Upper lobe of right lung (tissue), 1 donor: ENCODE measurements at regions not wholly inside any gene's neighbourhood (a gene's known extent, or its start where the extent isn't known, plus 50 kb on each side); places are given as distances from the start of the nearest gene placed in this dataset.
A peak's percentile ranks its signal among the peaks of the same experiment; 100 is the strongest.

Experiments
- ATAC-seq: fragments of 200-7000 bp; cut with Tn5 transposase; one replicate; pipeline ENCODE4 v1.9.1; 2020; ENCODE audit warnings: mild to moderate bottlenecking, moderate library complexity
- DNase-seq: peaks from one replicate; pipeline ENCODE4 v3.0.0-alpha.2; 2020
- H3K27ac ChIP-seq: fragments of 200-600 bp; one replicate; pipeline ENCODE4 v1.8.0; 2022
- H3K27me3 ChIP-seq: fragments of 200-600 bp; one replicate; pipeline ENCODE4 v1.8.0; 2022; ENCODE audit warnings: mild to moderate bottlenecking
- H3K36me3 ChIP-seq: fragments of 200-600 bp; one replicate; pipeline ENCODE4 v1.8.0; 2022
- H3K4me1 ChIP-seq: fragments of 200-600 bp; one replicate; pipeline ENCODE4 v1.8.0; 2022
- H3K4me3 ChIP-seq: fragments of 200-600 bp; one replicate; pipeline ENCODE4 v1.8.0; 2022; ENCODE audit warnings: mild to moderate bottlenecking
- H3K9me3 ChIP-seq: fragments of 200-600 bp; one replicate; pipeline ENCODE4 v1.8.0; 2022
- intact Hi-C: fragments of 100-400 bp; cut with DNase I; formaldehyde crosslinking; loops from one replicate; pipeline ENCODE4 v1.11.0; 2022
- TF ChIP-seq, protein P1 (sequence below): fragments of 200-600 bp; IDR thresholded peaks from one replicate; pipeline ENCODE4 v1.8.0; 2022; ENCODE audit warnings: antibody characterized with exemption
- donor health status: DM: no; HTN: yes; CAD: no; lungs with severe emphysema.

DNA sequence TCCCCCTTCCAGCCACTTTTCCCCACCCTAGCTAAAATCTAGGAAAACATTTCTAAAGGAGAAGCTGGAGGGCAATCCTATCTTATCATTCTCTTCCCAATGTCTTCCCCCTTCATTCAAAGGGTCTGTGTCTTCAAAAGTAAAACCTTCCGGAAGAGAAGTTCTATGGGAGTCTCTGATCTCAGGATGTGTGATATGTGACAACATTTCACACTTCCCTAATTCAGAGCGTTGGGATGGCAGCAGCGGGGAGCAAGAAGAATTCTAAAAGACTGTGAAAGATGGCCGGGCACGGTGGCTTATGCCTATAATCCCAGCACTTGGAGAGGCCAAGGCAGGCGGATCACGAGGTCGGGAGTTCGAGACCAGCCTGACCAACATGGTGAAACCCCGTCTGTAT, 65.4 kb upstream of the AKIRIN2 start:
- TF ChIP-seq, protein P1, sequence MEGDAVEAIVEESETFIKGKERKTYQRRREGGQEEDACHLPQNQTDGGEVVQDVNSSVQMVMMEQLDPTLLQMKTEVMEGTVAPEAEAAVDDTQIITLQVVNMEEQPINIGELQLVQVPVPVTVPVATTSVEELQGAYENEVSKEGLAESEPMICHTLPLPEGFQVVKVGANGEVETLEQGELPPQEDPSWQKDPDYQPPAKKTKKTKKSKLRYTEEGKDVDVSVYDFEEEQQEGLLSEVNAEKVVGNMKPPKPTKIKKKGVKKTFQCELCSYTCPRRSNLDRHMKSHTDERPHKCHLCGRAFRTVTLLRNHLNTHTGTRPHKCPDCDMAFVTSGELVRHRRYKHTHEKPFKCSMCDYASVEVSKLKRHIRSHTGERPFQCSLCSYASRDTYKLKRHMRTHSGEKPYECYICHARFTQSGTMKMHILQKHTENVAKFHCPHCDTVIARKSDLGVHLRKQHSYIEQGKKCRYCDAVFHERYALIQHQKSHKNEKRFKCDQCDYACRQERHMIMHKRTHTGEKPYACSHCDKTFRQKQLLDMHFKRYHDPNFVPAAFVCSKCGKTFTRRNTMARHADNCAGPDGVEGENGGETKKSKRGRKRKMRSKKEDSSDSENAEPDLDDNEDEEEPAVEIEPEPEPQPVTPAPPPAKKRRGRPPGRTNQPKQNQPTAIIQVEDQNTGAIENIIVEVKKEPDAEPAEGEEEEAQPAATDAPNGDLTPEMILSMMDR, result no peak
- Histone ChIP-seq H3K27me3 (no peaks in the 10 kb centered on the region), H3K4me3 (no peak overlapping the region)

DNA sequence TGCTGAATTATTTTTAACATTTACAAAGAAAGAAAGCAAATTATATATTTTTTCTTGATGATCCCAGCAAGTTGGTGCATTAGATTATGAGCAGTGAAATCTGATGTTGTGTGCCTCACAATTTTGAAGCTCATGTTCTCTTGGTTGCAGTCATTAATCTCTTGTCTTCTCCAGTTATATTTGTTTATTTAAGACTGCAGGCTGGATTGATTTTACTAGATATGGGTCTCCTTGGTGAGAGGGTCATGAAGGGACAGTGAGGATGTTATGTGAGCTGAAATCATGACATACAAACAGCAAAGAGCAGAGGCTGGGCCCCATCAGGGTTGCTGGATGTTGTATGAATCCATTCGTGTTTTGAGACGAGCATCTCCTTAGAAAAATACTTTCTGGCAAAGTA, 64.2 kb upstream of the AKIRIN2 start:
- intact Hi-C loops, result no loop called here
- Histone ChIP-seq H3K27me3 (no peaks in the 10 kb centered on the region), H3K4me1 (no peaks in the 10 kb centered on the region), H3K36me3 (no peaks in the 10 kb centered on the region), H3K9me3 (no peaks in the 10 kb centered on the region), H3K4me3 (no peak overlapping the region), H3K27ac (no peak overlapping the region)
- DNase-seq (no peak), ATAC-seq (no peak)
- TF ChIP-seq, protein P1, result no peak

More for the DNA sequence above, 65.4 kb upstream of the AKIRIN2 start:
- Histone ChIP-seq H3K9me3 (no peaks in the 10 kb centered on the region), H3K36me3 (no peaks in the 10 kb centered on the region), H3K27ac (no peak overlapping the region), H3K4me1 (no peaks in the 10 kb centered on the region)
- no peak for DNase-seq
- intact Hi-C loops, result no loop called here
- ATAC-seq, result peak; percentile 46

DNA sequence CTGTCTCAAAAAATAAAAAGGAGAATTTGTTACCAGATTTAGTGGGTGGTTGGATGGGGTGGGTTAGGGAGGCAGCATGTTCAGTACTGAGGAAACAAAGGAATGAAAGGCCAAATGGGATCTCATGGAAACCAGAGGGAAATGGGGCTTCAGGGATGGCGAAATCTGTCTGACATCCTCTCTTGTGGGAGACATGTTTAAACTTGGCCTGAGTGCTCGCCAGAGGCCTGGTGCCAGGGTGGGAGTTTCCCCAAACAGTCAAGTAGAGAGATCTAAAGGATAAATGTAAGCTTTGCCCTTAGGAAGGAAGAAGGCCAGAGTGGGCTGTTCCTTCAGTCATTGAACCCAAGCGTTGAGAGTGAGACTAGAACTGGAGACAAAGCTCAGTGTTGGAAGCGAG, 61.9 kb upstream of the AKIRIN2 start:
- TF ChIP-seq, protein P1, result no peak
- Histone ChIP-seq H3K27ac (no peak overlapping the region), H3K9me3 (no peaks in the 10 kb centered on the region), H3K36me3 (no peaks in the 10 kb centered on the region), H3K4me1 (no peaks in the 10 kb centered on the region), H3K4me3 (no peak overlapping the region), H3K27me3 (no peaks in the 10 kb centered on the region)
- intact Hi-C loops, result no loop called here
- DNase-seq (no peak), ATAC-seq (no peak)

DNA sequence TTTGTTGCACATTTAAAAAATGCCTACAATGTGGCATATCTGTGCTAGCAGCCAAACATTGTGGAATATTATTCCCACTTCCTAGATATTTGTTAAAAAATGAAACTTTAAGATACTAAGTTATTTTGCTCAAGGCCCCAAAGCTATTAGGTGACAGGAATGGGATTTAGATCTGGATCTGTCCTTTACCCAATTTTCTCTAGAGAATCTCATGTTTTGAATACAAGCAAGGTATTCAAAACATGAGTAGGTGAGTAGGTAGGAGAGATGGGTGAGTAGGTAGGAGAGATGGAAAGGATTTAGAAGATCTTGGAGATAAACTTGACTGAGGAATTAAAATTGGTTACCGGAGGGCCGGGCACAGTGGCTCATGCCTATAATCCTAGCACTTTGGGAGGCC, 61.2 kb upstream of the AKIRIN2 start:
- Histone ChIP-seq H3K4me1 (no peaks in the 10 kb centered on the region), H3K36me3 (no peaks in the 10 kb centered on the region), H3K4me3 (no peak overlapping the region), H3K27me3 (no peaks in the 10 kb centered on the region), H3K27ac (no peak overlapping the region), H3K9me3 (no peaks in the 10 kb centered on the region)
- DNase-seq, result no peak
- TF ChIP-seq, protein P1, result no peak
- intact Hi-C loops, result no loop called here
- ATAC-seq, result no peak

DNA sequence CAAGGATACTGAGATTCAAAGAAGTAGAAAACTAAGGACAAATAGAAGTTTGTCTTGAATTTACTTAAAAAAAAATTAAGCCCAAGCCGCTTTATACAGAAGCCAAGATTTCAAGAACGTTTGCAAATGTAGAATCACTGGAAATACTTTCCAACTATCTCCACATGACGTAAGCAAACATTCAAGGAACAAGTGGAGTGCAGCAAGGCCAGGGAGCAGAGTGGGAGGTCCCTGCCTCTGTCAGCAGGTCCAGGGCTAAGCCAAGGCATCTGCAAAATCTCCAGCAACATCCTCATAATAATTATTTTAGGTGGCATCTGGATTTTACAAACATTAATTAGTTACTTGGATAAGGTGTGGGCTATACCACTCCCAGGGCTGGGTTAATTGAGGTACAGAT, 60.1 kb upstream of the AKIRIN2 start:
- no peaks in the 10 kb centered on the region for H3K4me1 ChIP-seq
- no peak overlapping the region for H3K4me3 ChIP-seq
- H3K9me3 ChIP-seq, result no peaks in the 10 kb centered on the region
- ATAC-seq, result peak; percentile 42
- TF ChIP-seq, protein P1, result no peak
- H3K36me3 ChIP-seq, result no peaks in the 10 kb centered on the region
- intact Hi-C loops, result no loop called here
- DNase-seq, result no peak
- H3K27ac ChIP-seq, result no peak overlapping the region
- H3K27me3 ChIP-seq, result no peaks in the 10 kb centered on the region

DNA sequence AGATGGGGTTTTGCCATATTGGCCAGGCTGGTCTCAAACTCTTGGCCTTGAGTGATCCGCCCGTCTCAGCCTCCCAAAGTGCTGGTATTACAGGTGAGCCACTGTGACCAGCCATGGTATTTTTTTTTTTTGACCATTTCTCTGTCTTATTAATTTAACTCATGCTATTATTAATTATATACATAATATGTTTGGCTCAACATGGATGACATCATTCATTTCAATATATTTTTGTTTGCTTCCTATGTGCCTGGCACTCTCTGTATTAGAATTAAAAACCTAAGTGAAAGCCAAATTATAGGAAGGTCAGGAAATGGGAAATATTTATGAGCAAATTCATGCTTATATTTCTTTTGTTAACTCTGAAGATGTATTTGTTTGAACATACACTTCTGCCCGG, 55.8 kb upstream of the AKIRIN2 start:
- intact Hi-C loops, result no loop called here
- no peak overlapping the region for H3K27ac ChIP-seq
- H3K36me3 ChIP-seq, result no peaks in the 10 kb centered on the region
- DNase-seq, result no peak
- no peak overlapping the region for H3K4me3 ChIP-seq
- no peaks in the 10 kb centered on the region for H3K27me3 ChIP-seq
- H3K4me1 ChIP-seq, result no peaks in the 10 kb centered on the region
- H3K9me3 ChIP-seq, result no peaks in the 10 kb centered on the region
- no peak for ATAC-seq
- TF ChIP-seq, protein P1, result no peak
